ENCODE measurements at regions not wholly inside any gene's neighbourhood (a gene's known extent, or its start where the extent isn't known, plus 50 kb on each side); places are given as distances from the start of the nearest gene placed in this dataset.

- no peak for TF ChIP-seq CTCF (IDR thresholded peaks at IDR 0.05)
- TF ChIP-seq POLR2A (IDR thresholded peaks at IDR 0.05), result no peak
These were observed 219.4 kb downstream of the LRRK2 start for GRCh38 chr12:40444174-40444573.
